HG02981 (cell line): ENCODE measurements at regions not wholly inside any gene's neighbourhood (a gene's known extent, or its start where the extent isn't known, plus 50 kb on each side); places are given as distances from the start of the nearest gene placed in this dataset.
"Not testable (repeated sequence)": the region's sequence is repeated elsewhere in the genome, so short reads cannot be mapped to it uniquely, and the experiment has no call there.

ENCODE experiments used
- ATAC-seq: cut with Tn5 transposase; IDR thresholded peaks from one replicate; pipeline ENCODE4 v1.9.1; 2021; ENCODE audit warnings: mild to moderate bottlenecking, moderate library complexity; ENCODE audit not compliant: unreplicated experiment

DNA sequence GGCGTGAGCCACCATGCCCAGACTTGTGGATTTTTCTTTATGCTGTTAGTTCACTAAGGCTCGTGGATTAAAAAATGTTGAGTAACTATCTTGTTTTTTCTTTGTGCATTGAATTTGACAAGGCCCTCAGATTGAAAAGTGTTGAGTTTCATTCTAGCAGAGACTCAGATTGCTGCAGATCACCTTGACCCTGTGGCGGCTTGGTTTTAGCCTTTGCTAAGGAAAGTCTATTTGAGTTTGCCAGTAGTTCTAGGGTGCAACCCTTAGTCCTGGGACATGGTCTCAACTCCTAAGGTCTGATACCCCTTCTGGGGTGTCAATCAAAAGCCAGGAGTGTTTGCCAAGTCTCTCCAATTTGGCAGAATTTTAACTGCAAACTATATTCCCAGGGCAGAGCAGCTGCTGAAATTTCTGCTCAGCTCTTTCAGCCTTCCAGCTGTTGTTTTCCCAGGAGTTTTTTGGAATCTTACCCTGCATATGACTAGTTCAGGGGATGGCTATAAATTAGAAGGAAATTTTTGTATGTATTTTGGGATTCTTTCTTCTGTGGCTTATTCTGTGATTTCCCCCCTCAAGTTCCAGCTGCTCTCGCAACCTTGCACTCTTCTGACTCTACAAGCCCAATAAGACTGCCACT is 84.3 kb upstream of the HAND1 start:
- no peak for ATAC-seq

GRCh38 chr5:154559398-154560276 is 81.6 kb upstream of the HAND1 start:
- ATAC-seq, result no peak

DNA sequence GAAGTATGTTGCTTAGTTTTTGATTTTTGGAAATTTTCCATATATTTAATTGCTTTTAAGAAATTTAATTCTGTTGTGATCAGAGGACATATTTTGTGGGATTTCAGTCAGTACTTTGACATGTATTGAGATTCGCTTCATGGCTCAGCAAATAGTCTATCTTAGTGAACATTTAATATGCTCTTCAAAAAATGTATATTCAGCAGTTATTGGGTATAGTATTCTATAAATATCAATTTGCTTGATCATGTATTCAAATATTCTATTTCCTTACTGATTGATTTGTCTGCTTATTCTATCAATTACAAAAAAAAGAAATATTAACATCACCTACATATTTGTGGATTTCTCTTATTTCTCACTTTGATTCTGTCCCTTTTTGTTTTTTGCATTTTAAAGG is 79.5 kb upstream of the HAND1 start:
- no peak for ATAC-seq

DNA sequence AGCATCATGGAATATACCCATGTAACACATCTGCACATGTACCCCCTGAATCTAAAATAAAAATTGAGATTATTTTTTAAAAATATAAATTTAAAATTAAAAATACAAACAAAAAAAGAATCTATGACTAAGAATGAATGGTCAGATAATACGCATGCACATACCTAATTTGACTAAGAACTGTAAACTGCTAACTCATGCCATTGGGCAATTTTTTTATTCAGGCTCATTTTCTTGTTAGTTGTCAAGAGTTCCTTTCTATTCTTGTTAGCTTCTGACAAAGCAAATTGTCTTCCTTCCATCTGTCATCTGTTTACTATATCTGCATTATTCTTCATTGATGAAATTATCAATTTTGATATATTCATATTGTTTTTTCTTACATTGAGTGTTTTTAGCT is 69.5 kb upstream of the HAND1 start:
- ATAC-seq, result no peak

DNA sequence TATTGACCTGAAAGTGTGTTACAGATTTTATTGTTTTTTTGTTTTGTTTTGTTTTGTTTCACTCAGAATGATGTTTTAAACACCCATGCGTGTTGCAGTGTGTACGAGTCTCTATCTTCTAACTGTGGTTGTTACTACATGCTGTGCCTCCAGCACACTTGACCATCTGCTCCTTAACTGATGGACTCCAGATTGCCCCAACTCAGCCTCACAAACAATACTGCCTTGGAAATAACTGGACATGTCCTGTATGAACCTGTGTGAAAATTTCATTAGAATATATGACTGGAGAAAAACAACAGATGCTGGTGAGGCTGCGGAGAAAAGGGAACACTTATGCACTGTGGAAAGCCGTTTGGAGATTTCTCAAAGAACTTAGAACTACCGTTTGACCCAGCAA is 68.7 kb upstream of the HAND1 start:
- ATAC-seq, result no peak

- no peak for ATAC-seq
Observed at GRCh38 chr5:154544646-154545045, 66.6 kb upstream of the HAND1 start.

DNA sequence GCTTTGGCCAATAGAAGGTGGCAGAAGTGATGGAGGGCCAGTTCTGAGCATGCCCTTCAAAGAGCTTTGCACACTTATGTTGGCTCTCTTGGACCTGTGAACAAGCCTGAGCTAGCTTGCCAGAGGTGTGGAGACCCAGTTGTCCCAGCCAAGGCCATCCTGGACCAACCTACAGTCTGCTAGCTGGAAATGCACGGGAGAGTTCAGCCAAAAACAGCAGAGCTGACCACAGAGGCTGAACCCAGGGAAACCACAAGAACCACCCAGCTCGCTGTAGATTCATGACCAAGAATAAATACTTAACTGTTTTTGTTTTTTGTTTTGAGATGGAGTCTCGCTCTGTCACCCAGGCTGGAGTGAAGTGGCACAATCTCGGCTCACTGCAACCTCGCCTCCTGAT is 65.4 kb upstream of the HAND1 start:
- ATAC-seq, result no peak

DNA sequence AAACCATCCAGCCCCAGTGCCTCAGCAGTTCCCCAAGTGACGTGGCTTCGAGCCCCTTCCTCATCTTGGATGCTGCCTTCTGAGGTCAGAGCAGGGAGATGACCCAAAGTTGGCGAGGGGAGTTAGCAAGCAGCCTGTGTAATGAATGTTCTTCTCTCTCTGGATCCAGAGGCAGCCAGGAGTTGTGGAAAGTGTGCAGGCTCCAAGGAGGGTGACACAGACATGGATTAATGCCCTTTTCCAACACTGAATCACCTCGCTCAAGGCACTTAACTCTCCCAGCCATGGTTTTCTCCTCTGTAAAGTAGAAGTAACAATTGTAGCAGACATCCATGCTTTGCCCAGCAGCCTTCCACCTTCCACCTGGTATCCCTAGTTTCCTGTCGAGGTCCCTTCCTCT is 64.6 kb upstream of the HAND1 start:
- no peak for ATAC-seq

DNA sequence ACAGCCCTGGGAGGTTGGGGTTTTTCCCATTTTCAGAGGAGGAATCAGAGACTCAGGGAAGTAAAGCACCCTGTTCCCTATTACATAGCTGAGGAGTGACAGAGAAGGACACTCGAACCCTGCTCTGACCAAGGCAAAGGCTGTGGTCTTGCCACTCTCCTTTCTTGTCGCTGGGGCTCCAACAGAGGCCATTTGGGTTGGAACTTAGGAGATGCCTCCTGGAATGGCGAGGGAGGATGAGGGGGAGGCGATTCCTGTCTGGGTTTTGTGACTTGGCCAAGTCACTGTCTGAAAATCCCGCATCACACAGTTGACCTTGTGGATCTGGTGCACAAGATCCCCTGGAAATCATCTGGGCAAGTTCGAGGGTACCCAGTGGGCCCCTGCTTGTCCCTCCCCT is 64.0 kb upstream of the HAND1 start:
- no peak for ATAC-seq

GRCh38 chr5:154541553-154541952 is 63.5 kb upstream of the HAND1 start:
- ATAC-seq, result no peak

GRCh38 chr5:154540600-154540999 is 62.6 kb upstream of the HAND1 start:
- ATAC-seq, result no peak

- ATAC-seq, result no peak
Observed at GRCh38 chr5:154538492-154538891, 60.5 kb upstream of the HAND1 start.

DNA sequence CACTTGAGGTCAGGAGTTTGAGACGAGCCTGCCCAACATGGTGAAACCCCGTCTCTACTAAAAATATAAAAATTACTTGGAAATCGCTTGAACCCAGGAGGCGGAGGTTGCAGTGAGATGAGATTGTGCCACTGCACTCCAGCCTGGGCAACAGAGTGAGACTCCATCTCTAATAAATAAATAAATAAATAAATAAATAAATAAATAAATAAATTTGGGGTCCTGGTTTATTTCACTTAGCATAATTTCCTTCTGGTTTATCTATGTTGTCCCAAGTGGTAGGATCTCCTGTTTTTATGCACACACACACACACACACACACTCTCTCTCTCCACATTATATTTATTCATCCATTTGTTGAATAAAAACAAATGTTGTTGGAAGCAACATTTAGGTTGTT is 58.4 kb upstream of the HAND1 start:
- ATAC-seq, result not testable (repeated sequence)

GRCh38 chr5:154535535-154535934 is 57.5 kb upstream of the HAND1 start:
- no peak for ATAC-seq

DNA sequence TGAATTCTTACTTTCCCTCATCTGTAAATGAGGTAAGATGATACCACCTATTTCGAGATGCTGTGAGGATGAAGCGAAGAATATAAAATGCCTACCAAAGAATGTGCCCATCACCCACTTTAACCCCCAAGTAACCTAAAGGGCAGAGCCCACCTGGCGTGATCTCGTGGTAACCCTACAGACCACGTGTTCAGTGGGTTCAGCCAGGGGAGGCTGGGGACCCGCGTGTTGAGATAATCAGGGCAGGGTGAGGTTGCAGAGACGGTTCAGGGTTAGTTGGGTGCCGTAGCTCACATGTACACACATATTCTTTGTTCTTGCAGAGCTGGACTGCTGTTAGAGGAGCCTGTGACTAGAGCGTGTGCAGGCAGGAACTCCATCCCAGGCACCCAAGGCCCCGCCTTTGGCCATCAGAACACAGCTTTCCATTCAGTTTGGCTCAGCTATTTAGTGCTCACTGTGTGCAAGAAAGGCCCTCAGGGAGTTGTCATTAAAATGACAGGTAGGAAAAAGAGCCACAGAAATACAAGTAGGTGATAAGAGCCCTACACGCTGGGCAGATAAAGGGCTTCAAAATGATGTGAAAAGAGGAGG is 56.5 kb upstream of the HAND1 start:
- no peak for ATAC-seq

DNA sequence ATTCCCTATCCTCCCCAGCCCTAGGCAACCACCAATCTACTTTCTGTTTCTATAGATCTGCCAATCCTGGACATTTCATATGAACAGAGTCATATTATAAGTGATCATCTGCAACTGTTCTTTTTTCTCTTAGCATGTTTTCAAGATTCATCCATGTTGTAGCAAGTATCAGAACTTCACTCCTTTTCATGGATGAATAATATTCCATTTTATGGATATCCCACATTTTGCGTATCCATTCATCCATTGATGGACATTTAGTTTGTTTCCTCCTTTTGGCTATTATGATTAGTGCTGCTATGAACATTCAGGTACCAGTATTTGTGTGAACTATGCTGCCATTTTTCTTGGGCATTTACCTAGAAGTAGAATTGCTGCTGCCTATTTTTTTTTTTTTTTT is 51.3 kb upstream of the HAND1 start:
- no peak for ATAC-seq

DNA sequence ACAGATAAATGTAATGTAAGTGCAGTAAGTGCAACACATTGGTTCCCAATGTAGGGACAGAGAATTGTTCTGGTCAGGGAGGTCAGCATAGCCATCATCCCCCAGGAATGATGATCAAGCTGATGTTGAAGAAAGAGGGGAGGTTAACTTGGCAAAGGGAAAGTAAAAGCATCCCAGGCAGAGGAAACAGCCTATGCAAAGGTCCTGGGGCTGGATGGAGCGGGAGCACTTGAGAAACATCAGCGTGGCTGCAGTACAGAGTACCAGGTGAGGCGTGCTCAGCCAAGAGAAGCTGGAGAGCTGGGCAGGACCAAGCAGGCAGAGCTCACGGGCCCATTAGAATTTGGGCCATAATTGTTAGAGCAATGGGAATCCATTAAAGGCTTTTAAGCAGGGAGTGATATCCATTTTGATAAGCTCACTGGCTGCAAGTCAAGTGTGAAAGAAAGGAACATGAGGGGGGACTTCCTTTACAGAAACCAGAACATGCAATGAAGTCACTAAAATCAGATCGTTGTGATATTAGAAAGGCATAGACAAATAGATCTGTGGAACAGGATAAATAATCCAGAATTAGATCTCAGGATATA is 50.1 kb upstream of the HAND1 start:
- no peak for ATAC-seq
